Ishikawa (cell line): ENCODE measurements at regions not wholly inside any gene's neighbourhood (a gene's known extent, or its start where the extent isn't known, plus 50 kb on each side); places are given as distances from the start of the nearest gene placed in this dataset.

Experiments used
- CEBPB ChIP-seq: IDR thresholded peaks from 2 replicates; pipeline ENCODE4 v1.6.1; 2012
- CREB1 ChIP-seq: IDR thresholded peaks from 2 replicates; pipeline ENCODE4 v1.6.1; 2012; ENCODE audit warnings: low read depth
- EGR1 ChIP-seq: IDR thresholded peaks from 2 replicates; pipeline ENCODE4 v1.6.1; 2012
- EP300 ChIP-seq: IDR thresholded peaks from 2 replicates; pipeline ENCODE4 v1.6.1; 2012; ENCODE audit warnings: borderline replicate concordance
- FOXM1 ChIP-seq: IDR thresholded peaks from 2 replicates; pipeline ENCODE4 v1.6.1; 2012; ENCODE audit warnings: low read depth, borderline replicate concordance
- NFIC ChIP-seq: IDR thresholded peaks from 2 replicates; pipeline ENCODE4 v1.6.1; 2012
- TAF1 ChIP-seq: IDR thresholded peaks from 2 replicates; pipeline ENCODE4 v1.6.1; 2012; ENCODE audit warnings: low read depth, mild to moderate bottlenecking
- TCF12 ChIP-seq: IDR thresholded peaks from 2 replicates; pipeline ENCODE4 v1.6.1; 2012; ENCODE audit warnings: low read depth
- YY1 ChIP-seq: IDR thresholded peaks from 2 replicates; pipeline ENCODE4 v1.6.1; 2012; ENCODE audit warnings: low read depth
- ZBTB7A ChIP-seq: IDR thresholded peaks from 2 replicates; pipeline ENCODE4 v1.6.1; 2012; ENCODE audit warnings: low read depth
- TF ChIP-seq, protein P1 (sequence below): IDR thresholded peaks from 2 replicates; pipeline ENCODE4 v1.6.1; 2012
- TF ChIP-seq, protein P2 (sequence below): IDR thresholded peaks from 2 replicates; pipeline ENCODE4 v1.6.1; 2012; ENCODE audit warnings: low read depth, mild to moderate bottlenecking

DNA sequence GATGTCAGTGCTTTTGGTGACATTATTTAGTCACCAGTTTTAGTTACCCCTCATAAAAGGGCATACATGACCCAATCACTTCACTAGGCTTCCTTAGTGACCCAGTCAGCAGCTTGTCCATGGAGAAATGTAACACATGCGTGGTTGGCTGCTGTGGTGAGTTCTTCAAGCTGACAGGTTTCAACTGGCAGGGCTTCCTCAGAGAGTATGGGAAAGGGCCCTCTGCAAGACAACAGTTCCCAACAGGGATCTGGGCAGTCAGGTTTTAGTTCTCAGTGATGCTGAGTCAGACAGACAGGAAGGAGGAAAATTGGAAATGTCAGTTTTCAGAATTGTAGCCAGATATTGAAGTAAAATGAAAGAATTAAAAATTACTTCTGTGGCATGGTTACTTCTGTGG is 282.5 kb downstream of the TBL1XR1 start:
- no peak for TF ChIP-seq EP300
- no peak for TF ChIP-seq CEBPB
- no peak for TF ChIP-seq CREB1
- TF ChIP-seq, protein P1, sequence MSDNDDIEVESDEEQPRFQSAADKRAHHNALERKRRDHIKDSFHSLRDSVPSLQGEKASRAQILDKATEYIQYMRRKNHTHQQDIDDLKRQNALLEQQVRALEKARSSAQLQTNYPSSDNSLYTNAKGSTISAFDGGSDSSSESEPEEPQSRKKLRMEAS, result no peak
- no peak for TF ChIP-seq TAF1
- no peak for TF ChIP-seq EGR1
- no peak for TF ChIP-seq NFIC
- TF ChIP-seq FOXM1, result no peak
- no peak for TF ChIP-seq YY1
- no peak for TF ChIP-seq TCF12
- TF ChIP-seq, protein P2, sequence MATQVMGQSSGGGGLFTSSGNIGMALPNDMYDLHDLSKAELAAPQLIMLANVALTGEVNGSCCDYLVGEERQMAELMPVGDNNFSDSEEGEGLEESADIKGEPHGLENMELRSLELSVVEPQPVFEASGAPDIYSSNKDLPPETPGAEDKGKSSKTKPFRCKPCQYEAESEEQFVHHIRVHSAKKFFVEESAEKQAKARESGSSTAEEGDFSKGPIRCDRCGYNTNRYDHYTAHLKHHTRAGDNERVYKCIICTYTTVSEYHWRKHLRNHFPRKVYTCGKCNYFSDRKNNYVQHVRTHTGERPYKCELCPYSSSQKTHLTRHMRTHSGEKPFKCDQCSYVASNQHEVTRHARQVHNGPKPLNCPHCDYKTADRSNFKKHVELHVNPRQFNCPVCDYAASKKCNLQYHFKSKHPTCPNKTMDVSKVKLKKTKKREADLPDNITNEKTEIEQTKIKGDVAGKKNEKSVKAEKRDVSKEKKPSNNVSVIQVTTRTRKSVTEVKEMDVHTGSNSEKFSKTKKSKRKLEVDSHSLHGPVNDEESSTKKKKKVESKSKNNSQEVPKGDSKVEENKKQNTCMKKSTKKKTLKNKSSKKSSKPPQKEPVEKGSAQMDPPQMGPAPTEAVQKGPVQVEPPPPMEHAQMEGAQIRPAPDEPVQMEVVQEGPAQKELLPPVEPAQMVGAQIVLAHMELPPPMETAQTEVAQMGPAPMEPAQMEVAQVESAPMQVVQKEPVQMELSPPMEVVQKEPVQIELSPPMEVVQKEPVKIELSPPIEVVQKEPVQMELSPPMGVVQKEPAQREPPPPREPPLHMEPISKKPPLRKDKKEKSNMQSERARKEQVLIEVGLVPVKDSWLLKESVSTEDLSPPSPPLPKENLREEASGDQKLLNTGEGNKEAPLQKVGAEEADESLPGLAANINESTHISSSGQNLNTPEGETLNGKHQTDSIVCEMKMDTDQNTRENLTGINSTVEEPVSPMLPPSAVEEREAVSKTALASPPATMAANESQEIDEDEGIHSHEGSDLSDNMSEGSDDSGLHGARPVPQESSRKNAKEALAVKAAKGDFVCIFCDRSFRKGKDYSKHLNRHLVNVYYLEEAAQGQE, result no peak
- TF ChIP-seq ZBTB7A, result no peak
